ENCODE measurements at regions not wholly inside any gene's neighbourhood (a gene's known extent, or its start where the extent isn't known, plus 50 kb on each side); places are given as distances from the start of the nearest gene placed in this dataset.

GRCh38 chr2:186319105-186319504 lies 167.0 kb upstream of the ZC3H15 start:
- TF ChIP-seq EZH2 (IDR thresholded peaks at IDR 0.05; ENCODE audit: low read length, unreplicated experiment) (no peak), EZH2phosphoT487 (IDR thresholded peaks at IDR 0.05; ENCODE audit: borderline replicate concordance, low read length) (no peak), CTCF (conservative IDR thresholded peaks at IDR 0.05; ENCODE audit: low read depth, low read length) (no peak)
- no TSS peak for BruUV-seq (replicated peaks)

GRCh38 chr2:186325827-186326535 lies 160.1 kb upstream of the ZC3H15 start:
- no peaks in the 10 kb centered on the region for H3K27me3 ChIP-seq (ENCODE audit: low read length)
- ATAC-seq (no peak), DNase-seq (peak; percentile 62)
- H3K9me3 ChIP-seq (ENCODE audit: low read length), result no peaks in the 10 kb centered on the region
- no peaks in the 10 kb centered on the region for H3K4me1 ChIP-seq (ENCODE audit: insufficient read depth, low read length)
- H3F3A ChIP-seq (ENCODE audit: low read length, unreplicated experiment), result no peaks in the 10 kb centered on the region
- H3K36me3 ChIP-seq (ENCODE audit: low read depth, low read length), result no peaks in the 10 kb centered on the region
- CTCF ChIA-PET, result no interaction called here
- no peak overlapping the region for H3K9ac ChIP-seq (ENCODE audit: low read length)
- POLR2A ChIA-PET (ENCODE audit: unreplicated experiment), result no interaction called here
- no peak overlapping the region for H3K27ac ChIP-seq (ENCODE audit: low read length)
- TF ChIP-seq CTCF (conservative IDR thresholded peaks at IDR 0.05; ENCODE audit: low read depth, low read length) (no peak), EZH2phosphoT487 (IDR thresholded peaks at IDR 0.05; ENCODE audit: borderline replicate concordance, low read length) (no peak), EZH2 (IDR thresholded peaks at IDR 0.05; ENCODE audit: low read length, unreplicated experiment) (no peak)
- intact Hi-C loops (cut with micrococcal nuclease), result no loop called here
- no peaks in the 10 kb centered on the region for H3K79me2 ChIP-seq (ENCODE audit: low read length)
- no peak overlapping the region for H2AFZ ChIP-seq (ENCODE audit: low read length)
- no peak overlapping the region for H3K4me3 ChIP-seq (ENCODE audit: low read length)
- no peak overlapping the region for H3K4me2 ChIP-seq (ENCODE audit: low read length)
- no peaks in the 10 kb centered on the region for H3K9me2 ChIP-seq (replicated peaks; ENCODE audit: low read length)
- no peaks in the 10 kb centered on the region for H4K20me1 ChIP-seq (ENCODE audit: low read length)
- BruUV-seq (replicated peaks), result no TSS peak

More at GRCh38 chr2:186319105-186319504, 167.0 kb upstream of the ZC3H15 start:
- H3K79me2 ChIP-seq (ENCODE audit: low read length), result no peaks in the 10 kb centered on the region
- H3K4me3 ChIP-seq (ENCODE audit: low read length), result no peak overlapping the region
- ATAC-seq (no peak), DNase-seq (no peak)
- no peaks in the 10 kb centered on the region for H3K36me3 ChIP-seq (ENCODE audit: low read depth, low read length)
- ChIA-PET CTCF (no interaction called here), POLR2A (ENCODE audit: unreplicated experiment) (no interaction called here)
- no peaks in the 10 kb centered on the region for H3K9me3 ChIP-seq (ENCODE audit: low read length)
- no peaks in the 10 kb centered on the region for H3K4me1 ChIP-seq (ENCODE audit: insufficient read depth, low read length)
- no peaks in the 10 kb centered on the region for H3F3A ChIP-seq (ENCODE audit: low read length, unreplicated experiment)
- no peak overlapping the region for H3K27ac ChIP-seq (ENCODE audit: low read length)
- H3K4me2 ChIP-seq (ENCODE audit: low read length), result no peak overlapping the region
- H3K27me3 ChIP-seq (ENCODE audit: low read length), result no peaks in the 10 kb centered on the region
- intact Hi-C loops (cut with micrococcal nuclease), result no loop called here
- no peak overlapping the region for H3K9ac ChIP-seq (ENCODE audit: low read length)
- H2AFZ ChIP-seq (ENCODE audit: low read length), result no peak overlapping the region
- H4K20me1 ChIP-seq (ENCODE audit: low read length), result no peaks in the 10 kb centered on the region
- H3K9me2 ChIP-seq (replicated peaks; ENCODE audit: low read length), result no peaks in the 10 kb centered on the region

- Histone ChIP-seq H3K9me3 (ENCODE audit: low read length) (no peaks in the 10 kb centered on the region), H3K79me2 (ENCODE audit: low read length) (no peaks in the 10 kb centered on the region), H3K27ac (ENCODE audit: low read length) (no peak overlapping the region), H2AFZ (ENCODE audit: low read length) (no peak overlapping the region), H3K9ac (ENCODE audit: low read length) (no peak overlapping the region), H3K4me1 (ENCODE audit: insufficient read depth, low read length) (no peaks in the 10 kb centered on the region), H4K20me1 (ENCODE audit: low read length) (no peaks in the 10 kb centered on the region), H3K4me2 (ENCODE audit: low read length) (no peak overlapping the region), H3K27me3 (ENCODE audit: low read length) (no peaks in the 10 kb centered on the region), H3K9me2 (replicated peaks; ENCODE audit: low read length) (no peaks in the 10 kb centered on the region), H3F3A (ENCODE audit: low read length, unreplicated experiment) (no peaks in the 10 kb centered on the region), H3K36me3 (ENCODE audit: low read depth, low read length) (no peaks in the 10 kb centered on the region), H3K4me3 (ENCODE audit: low read length) (no peak overlapping the region)
- intact Hi-C loops (cut with micrococcal nuclease), result no loop called here
- DNase-seq, result no peak
- BruUV-seq (replicated peaks), result no TSS peak
- CTCF ChIA-PET, result no interaction called here
- POLR2A ChIA-PET (ENCODE audit: unreplicated experiment), result no interaction called here
- TF ChIP-seq EZH2phosphoT487 (IDR thresholded peaks at IDR 0.05; ENCODE audit: borderline replicate concordance, low read length) (no peak), CTCF (conservative IDR thresholded peaks at IDR 0.05; ENCODE audit: low read depth, low read length) (no peak), EZH2 (IDR thresholded peaks at IDR 0.05; ENCODE audit: low read length, unreplicated experiment) (no peak)
- ATAC-seq, result 0 out of 2 replicates have a peak, but pooled peaks have one; percentile 35
These were observed 158.7 kb upstream of the ZC3H15 start for GRCh38 chr2:186327251-186327868.

All from PC-3 (cell line).